ENCODE measurements at regions not wholly inside any gene's neighbourhood (a gene's known extent, or its start where the extent isn't known, plus 50 kb on each side); places are given as distances from the start of the nearest gene placed in this dataset.

DNA sequence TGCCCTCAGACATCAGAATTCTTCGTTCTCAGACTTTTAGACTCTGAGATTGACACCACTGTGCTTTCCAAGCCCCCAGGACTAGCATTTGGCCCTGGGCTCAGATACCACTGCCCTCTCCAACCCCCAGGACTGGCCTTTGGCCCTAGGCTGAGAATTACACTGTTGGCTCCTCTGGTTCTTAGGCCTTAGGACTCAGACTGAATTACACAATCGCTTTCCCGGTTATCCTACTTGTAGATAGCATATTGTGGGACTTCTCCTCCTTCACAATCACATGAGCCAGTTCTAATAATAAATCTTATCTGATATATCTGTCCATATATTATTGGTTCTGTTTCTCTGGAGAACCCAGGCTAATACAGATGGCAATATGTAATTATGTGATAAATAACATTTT lies 1725.5 kb downstream of the GRIK2 start:
- no peaks in the 10 kb centered on the region for H3K79me1 ChIP-seq (ENCODE audit: low read depth, low read length)
- no peak overlapping the region for H2BK20ac ChIP-seq (ENCODE audit: low read length)
- TF ChIP-seq RBBP5 (IDR thresholded peaks at IDR 0.05; ENCODE audit: borderline replicate concordance, low read depth, low read length) (no peak), CHD2 (IDR thresholded peaks at IDR 0.05; ENCODE audit: low read length) (no peak), TCF12 (IDR thresholded peaks at IDR 0.05; ENCODE audit: low read depth, low read length) (no peak), SIRT6 (IDR thresholded peaks at IDR 0.05; ENCODE audit: low read length) (no peak), EGR1 (IDR thresholded peaks at IDR 0.05; ENCODE audit: borderline replicate concordance, low read depth, low read length) (no peak), JUN (IDR thresholded peaks at IDR 0.05; ENCODE audit: low read depth, low read length) (no peak), SRF (IDR thresholded peaks at IDR 0.05; ENCODE audit: low read depth, low read length) (no peak), HDAC2 (IDR thresholded peaks at IDR 0.05; ENCODE audit: borderline replicate concordance in 1 of 2, low read depth in 2 of 2, low read length in 2 of 2) (no peak), SUZ12 (IDR thresholded peaks at IDR 0.05; ENCODE audit: low read length) (no peak), KDM1A (IDR thresholded peaks at IDR 0.05; ENCODE audit: borderline replicate concordance, low read length) (no peak)
- TF ChIP-seq, protein P1, sequence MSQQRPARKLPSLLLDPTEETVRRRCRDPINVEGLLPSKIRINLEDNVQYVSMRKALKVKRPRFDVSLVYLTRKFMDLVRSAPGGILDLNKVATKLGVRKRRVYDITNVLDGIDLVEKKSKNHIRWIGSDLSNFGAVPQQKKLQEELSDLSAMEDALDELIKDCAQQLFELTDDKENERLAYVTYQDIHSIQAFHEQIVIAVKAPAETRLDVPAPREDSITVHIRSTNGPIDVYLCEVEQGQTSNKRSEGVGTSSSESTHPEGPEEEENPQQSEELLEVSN (IDR thresholded peaks at IDR 0.05): no peak
- TF ChIP-seq, protein P2, sequence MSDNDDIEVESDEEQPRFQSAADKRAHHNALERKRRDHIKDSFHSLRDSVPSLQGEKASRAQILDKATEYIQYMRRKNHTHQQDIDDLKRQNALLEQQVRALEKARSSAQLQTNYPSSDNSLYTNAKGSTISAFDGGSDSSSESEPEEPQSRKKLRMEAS (IDR thresholded peaks at IDR 0.05): no peak
- H3K14ac ChIP-seq (ENCODE audit: insufficient read length): no peak overlapping the region
- H3K9me3 ChIP-seq (ENCODE audit: insufficient read depth in 2 of 2, low read depth in 1 of 2, low read length in 1 of 2): no peaks in the 10 kb centered on the region
- H2AFZ ChIP-seq (ENCODE audit: low read length): peak overlapping the region; percentile 8; the same call in 1 of the 2 replicates
- no peaks in the 10 kb centered on the region for H4K20me1 ChIP-seq (replicated peaks in 1 of 2; ENCODE audit: control insufficient read depth in 1 of 2, insufficient read depth in 2 of 2, low read length in 2 of 2)
- H2AK5ac ChIP-seq (ENCODE audit: low read depth, low read length): no peak overlapping the region
- no peak overlapping the region for H3K9ac ChIP-seq (replicated peaks in 1 of 4; ENCODE audit: extremely low read depth in 1 of 4, low read depth in 3 of 4, low read length in 3 of 4)
- no peaks in the 10 kb centered on the region for H3K36me3 ChIP-seq (ENCODE audit: control insufficient read depth in 2 of 4, insufficient read depth in 4 of 4, low read length in 3 of 4)
- no peaks in the 10 kb centered on the region for H3K27me3 ChIP-seq (replicated peaks in 1 of 4; ENCODE audit: control insufficient read depth in 3 of 4, extremely low read depth in 1 of 4, insufficient read depth in 3 of 4, low read length in 3 of 4)
- H3K4me1 ChIP-seq (replicated peaks in 1 of 4; ENCODE audit: control insufficient read depth in 3 of 4, insufficient read depth in 4 of 4, low read length in 3 of 4): no peaks in the 10 kb centered on the region; a peak in 1 of 7 replicates
- H3K4ac ChIP-seq (replicated peaks; ENCODE audit: insufficient read length, low read depth, low read length): no peak overlapping the region
- ChIA-PET CTCF (ENCODE audit: partially characterized antibody) (interaction anchor here (0.6 kb wide), 1 partner anchor 1502 kb away, joined by 3 read pairs; no protein-coding TSS in a partner anchor), POLR2A (ENCODE audit: partially characterized antibody) (no interaction called here)
- DNase-seq (ENCODE audit: low read depth in 1 of 2, low spot score in 2 of 2): no peak
- no peak overlapping the region for H2BK120ac ChIP-seq (replicated peaks; ENCODE audit: low read depth, low read length)
- no peak overlapping the region for H3K23ac ChIP-seq (ENCODE audit: insufficient read length)
- H4K5ac ChIP-seq (ENCODE audit: insufficient read length, low read depth, low read length): no peak overlapping the region
- 91% methylated on average over 3 of the region's 3 CpGs; no CpG with 5 or more reads in 1 of the 2 experiments for WGBS, 2 experiments (ENCODE audit: extremely low coverage in 1 of 2, insufficient coverage in 1 of 2, insufficient read length in 1 of 2, insufficient replicate concordance in 2 of 2, low coverage in 1 of 2, low lambda C conversion rate in 2 of 2, missing lambda C conversion rate in 1 of 2)
- H3K79me2 ChIP-seq (ENCODE audit: control insufficient read depth in 1 of 2, insufficient read depth in 2 of 2, low read length in 2 of 2): no peaks in the 10 kb centered on the region
- no peak overlapping the region for H3K56ac ChIP-seq (replicated peaks; ENCODE audit: insufficient read length, low read depth, low read length)
- no peak overlapping the region for H3K18ac ChIP-seq (ENCODE audit: extremely low read depth, low read length)
- no peak overlapping the region for H2BK5ac ChIP-seq (ENCODE audit: low read depth, low read length)
- no peak overlapping the region for H2BK12ac ChIP-seq (ENCODE audit: low read depth, low read length)
- H3K23me2 ChIP-seq (ENCODE audit: low read depth, low read length): no peaks in the 10 kb centered on the region
- no peak overlapping the region for H3K4me3 ChIP-seq (ENCODE audit: extremely low read depth in 1 of 4, insufficient read depth in 2 of 4, low read depth in 3 of 4, low read length in 4 of 4)
- FAIRE-seq: no peak
- H4K91ac ChIP-seq (replicated peaks; ENCODE audit: insufficient read length, low read length): no peak overlapping the region
- H3K4me2 ChIP-seq (ENCODE audit: insufficient read depth in 1 of 2, low read depth in 2 of 2, low read length in 2 of 2): no peak overlapping the region
- no peak overlapping the region for H2BK15ac ChIP-seq (ENCODE audit: low read length)
- H4K8ac ChIP-seq (ENCODE audit: extremely low read depth, insufficient read depth, low read length): no peak overlapping the region
- H3K27ac ChIP-seq (ENCODE audit: low read depth, low read length): no peak overlapping the region

All from H1 (cell line).